GM13976 (cell line): ENCODE measurements at regions not wholly inside any gene's neighbourhood (a gene's known extent, or its start where the extent isn't known, plus 50 kb on each side); places are given as distances from the start of the nearest gene placed in this dataset.

ENCODE experiments used
- DNase-seq: peaks from one replicate; pipeline ENCODE4 v3.0.0; 2012; ENCODE audit warnings: low spot score
- in situ Hi-C: fragments of 300-500 bp; cut with MboI; formaldehyde crosslinking; loops from one replicate; pipeline ENCODE4 v1.12.0; 2022; ENCODE audit warnings: low sequenced_read_pairs, mixed read lengths, inconsistent platforms; ENCODE audit not compliant: unreplicated experiment
- TF ChIP-seq, protein P1 (sequence below): IDR thresholded peaks from 2 replicates; pipeline ENCODE4 v1.5.1; 2012; ENCODE audit warnings: borderline replicate concordance, mild to moderate bottlenecking; ENCODE audit not compliant: insufficient read depth; ENCODE audit errors: extremely low read depth, missing control alignments, control extremely low read depth

DNA sequence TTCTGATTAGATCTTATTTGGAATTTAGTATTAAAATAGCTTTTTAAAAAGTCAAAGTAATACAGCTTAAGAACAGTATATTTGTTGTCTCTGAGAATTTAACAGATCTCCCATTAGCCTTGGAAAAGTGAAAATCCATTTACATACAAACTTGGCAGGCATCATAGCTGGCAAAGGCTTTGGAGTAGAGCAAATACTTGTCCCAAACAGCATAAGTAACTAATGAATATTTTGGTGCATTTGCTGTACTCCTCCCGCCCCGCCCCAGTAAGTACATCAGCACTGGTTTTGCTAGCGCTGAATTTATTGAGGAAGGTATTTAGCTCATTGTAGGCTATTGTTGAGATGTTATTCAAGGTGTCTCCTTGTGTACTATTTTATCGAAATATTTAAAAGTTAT is 417.7 kb upstream of the KAZN start:
- in situ Hi-C loops = no loop called here
- DNase-seq = no peak
- TF ChIP-seq, protein P1, sequence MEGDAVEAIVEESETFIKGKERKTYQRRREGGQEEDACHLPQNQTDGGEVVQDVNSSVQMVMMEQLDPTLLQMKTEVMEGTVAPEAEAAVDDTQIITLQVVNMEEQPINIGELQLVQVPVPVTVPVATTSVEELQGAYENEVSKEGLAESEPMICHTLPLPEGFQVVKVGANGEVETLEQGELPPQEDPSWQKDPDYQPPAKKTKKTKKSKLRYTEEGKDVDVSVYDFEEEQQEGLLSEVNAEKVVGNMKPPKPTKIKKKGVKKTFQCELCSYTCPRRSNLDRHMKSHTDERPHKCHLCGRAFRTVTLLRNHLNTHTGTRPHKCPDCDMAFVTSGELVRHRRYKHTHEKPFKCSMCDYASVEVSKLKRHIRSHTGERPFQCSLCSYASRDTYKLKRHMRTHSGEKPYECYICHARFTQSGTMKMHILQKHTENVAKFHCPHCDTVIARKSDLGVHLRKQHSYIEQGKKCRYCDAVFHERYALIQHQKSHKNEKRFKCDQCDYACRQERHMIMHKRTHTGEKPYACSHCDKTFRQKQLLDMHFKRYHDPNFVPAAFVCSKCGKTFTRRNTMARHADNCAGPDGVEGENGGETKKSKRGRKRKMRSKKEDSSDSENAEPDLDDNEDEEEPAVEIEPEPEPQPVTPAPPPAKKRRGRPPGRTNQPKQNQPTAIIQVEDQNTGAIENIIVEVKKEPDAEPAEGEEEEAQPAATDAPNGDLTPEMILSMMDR = no peak

DNA sequence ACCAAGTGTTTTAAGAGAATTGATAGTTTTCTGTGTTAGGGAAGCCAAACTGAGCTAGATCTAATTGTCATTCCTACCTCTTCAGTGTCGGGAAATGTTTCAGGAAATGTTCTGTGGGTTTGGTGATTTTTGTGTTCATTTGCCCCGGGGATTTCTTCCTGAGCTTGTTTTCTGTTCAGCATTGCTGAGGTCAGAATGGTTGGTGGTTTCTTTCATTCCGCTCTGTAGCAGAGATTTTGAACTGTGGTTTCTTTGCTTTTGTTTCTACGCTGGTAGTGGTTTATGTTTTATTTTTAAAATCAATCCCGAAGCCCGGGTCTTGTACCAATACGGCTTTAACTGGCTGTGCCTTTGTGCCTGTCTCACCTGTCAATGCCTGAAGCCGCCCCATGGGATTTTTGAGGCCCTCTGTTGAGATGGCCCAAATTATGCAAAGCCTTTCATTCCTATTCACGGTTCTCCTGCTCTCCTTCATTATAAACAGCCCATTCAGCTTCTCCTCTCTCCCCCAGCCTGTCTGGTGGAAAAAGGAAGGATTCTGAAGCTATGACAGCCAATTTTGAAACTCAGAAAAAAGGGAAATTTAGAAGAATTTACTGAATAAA is 417.2 kb upstream of the KAZN start:
- no peak for DNase-seq

DNA sequence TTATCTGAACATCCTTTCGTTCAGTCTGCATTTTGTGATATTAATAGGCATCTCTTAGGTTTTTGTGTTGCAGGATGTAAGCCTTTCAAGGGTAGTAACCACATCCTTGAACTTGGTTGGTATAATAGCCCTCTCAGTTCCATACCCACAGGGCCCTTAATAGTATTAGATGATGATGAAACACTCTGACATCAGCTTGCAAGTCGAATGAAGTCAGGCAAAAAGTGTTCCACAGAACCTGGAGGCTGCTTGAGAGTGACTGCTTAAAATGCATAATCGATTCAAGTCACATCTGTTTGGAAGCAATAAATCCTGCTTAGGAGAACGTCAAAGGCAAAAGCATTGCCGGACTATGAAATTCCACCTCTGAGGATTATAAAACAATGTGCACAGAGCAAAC is 415.6 kb upstream of the KAZN start:
- TF ChIP-seq, protein P1 = no peak
- in situ Hi-C loops = no loop called here
- no peak for DNase-seq

More for the DNA sequence above, 417.2 kb upstream of the KAZN start:
- in situ Hi-C loops = no loop called here
- TF ChIP-seq, protein P1 = no peak

DNA sequence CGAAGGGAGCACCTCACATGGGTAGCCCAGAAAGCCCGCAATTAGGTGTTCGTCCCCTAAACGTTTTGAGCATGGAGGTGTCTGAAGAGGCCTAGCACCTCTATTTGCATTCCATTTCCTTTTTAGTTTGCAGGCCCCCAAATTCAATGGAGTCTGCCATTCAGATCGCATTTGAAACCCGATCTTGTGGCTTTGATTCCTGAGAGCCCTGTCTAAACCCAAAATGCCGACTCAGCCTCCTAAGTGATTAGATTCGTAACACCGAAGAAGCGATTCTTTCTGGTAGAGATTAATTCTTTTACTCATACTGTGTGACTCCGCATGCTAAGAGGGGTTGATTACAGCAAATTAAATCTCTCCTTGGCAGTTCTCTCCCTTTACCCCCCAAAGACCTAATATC is 415.2 kb upstream of the KAZN start:
- TF ChIP-seq, protein P1 = no peak
- no peak for DNase-seq
- in situ Hi-C loops = no loop called here

DNA sequence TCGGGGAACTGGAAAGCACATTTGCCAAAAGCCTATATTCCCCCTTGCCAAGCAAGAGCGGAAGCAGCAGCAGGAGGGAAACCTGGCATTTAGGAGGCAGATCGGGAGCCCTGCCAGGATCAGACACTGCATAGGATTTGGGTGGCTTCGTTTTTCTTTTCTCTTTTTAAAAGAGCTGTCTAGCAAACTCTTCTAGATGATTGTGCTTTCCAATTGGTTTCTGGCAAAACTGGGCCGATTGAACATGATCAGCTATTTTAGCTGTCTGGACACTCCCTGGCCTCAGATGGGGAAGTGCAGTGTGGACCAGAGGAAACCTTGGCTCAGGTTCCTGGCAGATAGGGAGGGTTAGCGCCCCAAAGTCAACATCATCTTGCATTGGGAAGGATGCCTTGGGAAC is 414.0 kb upstream of the KAZN start:
- no peak for DNase-seq
- TF ChIP-seq, protein P1 = no peak
- in situ Hi-C loops = no loop called here

DNA sequence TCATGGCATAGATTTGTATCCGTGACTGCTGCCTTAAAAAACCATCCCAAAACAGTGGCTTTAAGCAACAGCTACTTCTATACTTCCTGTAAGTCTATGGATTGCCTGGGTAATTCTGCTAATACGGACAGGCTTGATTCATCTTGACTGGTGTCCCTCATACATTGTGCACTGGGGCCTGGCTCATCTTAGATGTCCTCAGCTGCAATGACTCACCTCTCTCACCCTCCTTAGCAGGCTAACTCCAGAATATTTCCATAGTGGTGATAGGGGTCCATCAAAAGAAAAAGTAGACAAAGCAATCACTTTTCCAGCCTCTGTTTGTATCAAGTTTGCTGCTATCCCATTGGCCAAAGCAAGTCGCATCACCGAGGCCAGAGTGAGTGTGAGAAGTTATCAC is 409.1 kb upstream of the KAZN start:
- TF ChIP-seq, protein P1 = no peak
- in situ Hi-C loops = no loop called here
- DNase-seq = no peak
